NCI-H1436 (cell line): ENCODE measurements at regions not wholly inside any gene's neighbourhood (a gene's known extent, or its start where the extent isn't known, plus 50 kb on each side); places are given as distances from the start of the nearest gene placed in this dataset.
"Not testable (repeated sequence)": the region's sequence is repeated elsewhere in the genome, so short reads cannot be mapped to it uniquely, and the experiment has no call there.

ENCODE experiments used
- DNase-seq: peaks from one replicate; lab custom pipeline; 2025; lab: John Stamatoyannopoulos, UW

DNA sequence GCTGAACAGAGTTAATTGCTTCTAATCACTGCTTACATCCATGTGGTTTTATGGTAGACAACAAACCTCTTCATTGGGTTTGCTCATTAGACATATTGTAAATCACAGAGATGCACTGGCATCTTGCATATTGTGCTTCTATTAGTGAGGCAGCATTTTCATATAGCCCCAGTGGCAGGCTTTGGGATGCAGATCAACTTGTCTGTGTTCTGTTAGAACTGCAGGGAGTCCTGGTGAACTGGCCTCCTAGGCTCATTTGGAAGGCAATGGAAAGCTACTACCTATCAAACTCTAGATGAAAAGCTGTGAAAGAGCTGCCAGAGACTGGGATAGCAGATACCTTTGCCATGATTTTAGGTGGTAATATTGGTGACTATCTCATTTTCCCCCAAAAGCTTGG is 108.8 kb downstream of the NAA11 start:
- DNase-seq, result no peak

DNA sequence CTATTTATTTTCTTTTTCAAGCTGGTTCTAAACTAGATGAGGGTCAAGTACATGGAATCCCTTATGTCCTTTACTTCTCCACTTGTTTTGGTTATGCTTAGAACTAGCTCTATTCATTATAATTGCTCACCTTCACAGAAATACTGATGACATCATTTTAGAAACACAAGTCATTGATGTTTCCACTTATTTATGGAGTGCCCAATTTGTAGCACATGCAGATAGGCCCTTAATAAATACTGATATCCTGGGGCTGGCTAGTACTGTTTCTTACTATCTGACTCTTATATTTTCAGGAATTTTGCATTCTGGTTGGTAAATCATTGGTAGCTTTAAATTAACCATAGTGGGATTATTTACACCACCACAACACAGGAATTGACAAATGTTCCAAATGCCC is 112.2 kb downstream of the NAA11 start:
- DNase-seq, result no peak

DNA sequence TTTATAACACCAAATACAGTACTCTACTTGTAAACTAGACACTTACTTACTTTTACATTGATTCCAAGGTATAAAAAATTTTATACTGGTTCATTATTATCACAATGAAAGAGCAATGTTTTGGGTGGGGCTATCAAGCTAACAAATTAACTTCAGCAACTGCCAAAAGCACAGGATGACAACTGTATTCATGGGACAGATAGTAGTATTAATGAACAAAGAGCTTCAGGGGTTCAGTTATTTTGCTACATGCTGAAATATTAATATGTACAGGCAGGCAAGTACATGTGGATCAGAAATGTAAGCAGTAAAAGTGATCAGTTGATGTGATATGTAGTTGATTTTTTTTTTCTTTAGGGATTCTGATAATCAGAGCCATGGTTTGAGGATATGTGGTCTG is 112.9 kb downstream of the NAA11 start:
- no peak for DNase-seq

DNA sequence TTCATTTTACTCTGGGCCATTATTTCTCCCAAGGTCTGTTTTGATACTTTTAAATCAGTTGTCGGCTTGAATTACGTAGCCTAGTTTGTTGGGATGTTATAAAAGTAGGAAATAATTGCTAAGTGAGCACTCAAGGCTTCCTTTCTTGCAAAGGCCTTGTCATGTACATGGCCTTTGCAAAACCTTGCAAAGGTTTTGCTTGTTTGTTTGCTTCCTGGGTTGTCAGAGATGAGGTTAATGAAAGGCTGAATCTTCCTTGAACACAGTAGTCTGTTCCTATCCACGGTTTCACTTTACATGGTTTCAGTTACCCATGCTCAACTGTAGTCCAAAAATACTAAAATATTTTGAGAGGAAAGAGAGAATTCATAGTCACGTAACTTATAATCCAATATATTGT is 113.5 kb downstream of the NAA11 start:
- DNase-seq, result no peak

DNA sequence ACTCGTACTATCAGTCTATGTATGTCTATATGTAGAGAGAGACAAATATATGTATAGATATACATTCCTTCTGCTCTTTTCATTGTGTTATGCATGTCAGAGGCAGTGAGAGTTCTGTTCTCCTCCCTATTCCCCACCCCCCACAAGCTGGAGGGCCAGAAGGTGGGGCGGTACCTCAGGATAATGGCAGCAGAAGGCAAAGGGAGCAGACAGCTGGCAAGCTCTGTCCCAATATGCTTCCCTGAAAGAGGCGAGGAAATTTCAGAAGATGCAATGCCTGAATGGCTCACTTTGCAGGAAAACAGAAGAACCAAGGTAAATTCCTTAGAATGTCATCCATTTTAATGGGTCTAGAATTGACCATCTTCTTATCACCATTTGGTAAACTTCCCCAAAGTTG is 114.4 kb downstream of the NAA11 start:
- no peak for DNase-seq

DNA sequence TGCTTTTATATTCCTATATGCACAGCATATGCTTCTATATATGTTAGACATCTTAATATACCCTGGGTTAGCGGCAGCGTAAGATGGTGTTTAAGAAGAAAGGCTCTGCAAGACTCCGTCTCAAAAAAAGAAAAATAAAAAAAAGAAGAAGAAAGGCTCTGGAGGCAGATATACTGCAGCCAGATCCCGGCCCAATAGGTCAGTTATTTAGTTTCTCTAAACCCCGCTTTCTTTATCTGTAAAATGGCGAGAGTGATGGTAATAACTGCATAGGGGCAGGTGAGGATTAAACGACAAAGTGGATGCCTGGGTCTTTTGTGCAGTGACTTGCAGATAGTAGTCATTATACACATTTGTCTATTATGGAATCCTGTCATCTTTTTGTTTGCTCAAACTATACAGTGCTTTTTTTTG is 115.2 kb downstream of the NAA11 start:
- no peak for DNase-seq

DNA sequence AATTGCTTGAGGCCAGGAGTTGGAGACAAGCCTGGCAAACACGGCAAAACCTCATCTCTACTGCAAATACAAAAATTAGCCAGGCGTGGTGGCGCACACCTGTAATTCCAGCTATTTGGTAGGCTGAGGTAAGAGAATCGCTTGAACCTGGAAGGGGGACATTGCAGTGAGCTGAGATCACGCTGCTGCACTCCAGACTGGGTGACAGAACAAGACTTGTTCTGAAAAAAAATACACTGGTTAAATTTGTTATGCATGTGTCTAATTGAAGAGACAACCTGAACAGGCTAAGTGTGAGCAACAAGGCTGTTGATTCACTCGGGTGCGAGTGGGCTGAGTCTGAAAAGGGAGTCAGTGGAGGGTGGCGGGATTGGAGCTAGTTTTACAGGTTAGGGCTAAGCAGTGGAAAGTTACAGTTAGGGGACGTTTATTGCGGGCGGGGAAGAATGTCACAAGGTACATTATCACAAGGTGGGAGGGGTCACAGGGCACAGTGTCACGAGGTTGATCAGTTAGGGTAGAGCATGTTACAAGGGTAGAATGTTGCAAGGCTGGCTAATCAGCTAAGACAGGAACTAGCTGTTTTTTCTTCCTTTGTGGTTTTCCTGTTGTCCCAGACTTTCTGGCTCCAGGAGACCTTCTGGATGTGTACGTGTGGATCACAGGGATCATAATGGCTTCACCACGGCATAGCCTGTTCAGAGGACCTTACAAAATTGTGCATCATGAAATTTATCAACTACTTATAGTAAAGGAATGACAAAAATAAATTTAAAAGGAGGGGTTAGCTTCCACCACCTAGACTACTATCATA is 115.8 kb downstream of the NAA11 start:
- DNase-seq, result no peak

DNA sequence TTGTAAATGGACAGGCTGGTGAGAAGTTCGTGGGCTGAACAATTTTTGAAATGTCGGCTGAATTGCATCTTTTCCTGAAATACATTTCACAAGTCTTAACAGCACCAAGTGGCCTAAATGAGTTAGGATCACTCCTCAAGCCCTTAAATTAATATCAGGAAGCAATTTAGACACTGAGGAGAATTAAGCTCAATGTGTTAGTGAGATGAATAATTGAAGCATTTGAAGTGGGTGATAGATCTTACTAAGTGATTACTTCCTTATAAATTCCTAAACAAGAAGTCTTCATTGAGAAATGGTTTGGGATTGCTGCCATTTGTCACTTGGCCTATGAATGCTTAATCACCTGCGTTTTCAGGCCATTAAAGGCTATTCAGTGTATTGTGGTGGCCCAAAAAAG is 116.8 kb downstream of the NAA11 start:
- no peak for DNase-seq

DNA sequence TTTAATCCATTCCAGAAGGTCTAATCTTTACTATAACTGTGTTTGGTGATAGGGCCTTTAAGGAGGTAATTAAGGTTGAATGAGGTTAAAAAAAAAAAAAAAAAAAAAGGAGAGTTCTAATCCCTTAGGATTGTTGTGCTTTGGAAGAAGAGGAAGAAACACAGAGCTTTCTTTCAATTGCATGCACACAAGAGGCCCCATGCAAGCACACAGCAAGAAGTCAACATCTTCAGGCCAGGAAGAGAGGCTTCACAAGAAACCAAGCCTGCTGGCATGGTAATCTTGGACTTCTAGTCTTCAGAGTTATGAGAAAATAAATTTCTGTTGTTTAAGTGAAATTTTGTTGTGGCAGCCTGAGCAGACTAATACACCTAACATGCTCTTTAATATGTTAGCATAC is 118.6 kb downstream of the NAA11 start:
- no peak for DNase-seq

DNA sequence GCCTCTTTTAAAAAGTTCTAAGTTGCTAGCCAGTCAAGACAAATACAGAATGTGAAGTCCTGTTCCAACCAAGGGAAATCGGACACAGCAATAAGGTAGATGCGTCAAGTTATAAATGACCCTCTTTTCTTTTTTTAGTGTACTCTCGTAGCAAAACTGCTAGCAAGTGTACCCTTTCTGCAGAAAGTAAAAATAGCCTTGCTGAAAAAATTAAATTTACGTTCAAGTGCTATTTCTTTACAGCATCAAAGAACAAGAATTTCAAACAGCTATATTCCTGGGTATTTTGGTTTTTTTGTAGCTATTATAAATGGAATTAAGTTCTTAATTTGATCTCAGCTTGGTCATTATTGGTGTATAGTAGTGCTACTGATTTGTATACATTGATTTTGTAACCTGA is 119.2 kb downstream of the NAA11 start:
- DNase-seq, result no peak

DNA sequence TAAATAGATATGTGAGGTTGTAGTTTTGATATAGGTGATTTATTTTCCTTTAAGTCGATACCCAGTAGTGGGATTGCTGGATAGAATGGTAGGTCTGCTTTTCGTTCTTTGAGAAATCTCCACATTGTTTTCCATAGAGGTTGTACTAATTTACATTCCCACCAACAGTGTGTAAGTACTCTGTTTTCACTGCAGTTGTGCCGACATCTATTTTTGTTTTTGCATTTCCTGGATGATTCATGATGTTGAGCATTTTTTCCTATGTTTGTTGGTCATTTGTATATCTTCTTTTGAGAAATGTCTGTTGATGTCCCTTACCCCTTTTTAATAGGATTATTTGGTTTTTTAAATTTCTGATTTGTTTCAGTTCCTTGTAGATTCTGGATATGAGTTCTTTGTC is 120.7 kb downstream of the NAA11 start:
- DNase-seq, result no peak

DNA sequence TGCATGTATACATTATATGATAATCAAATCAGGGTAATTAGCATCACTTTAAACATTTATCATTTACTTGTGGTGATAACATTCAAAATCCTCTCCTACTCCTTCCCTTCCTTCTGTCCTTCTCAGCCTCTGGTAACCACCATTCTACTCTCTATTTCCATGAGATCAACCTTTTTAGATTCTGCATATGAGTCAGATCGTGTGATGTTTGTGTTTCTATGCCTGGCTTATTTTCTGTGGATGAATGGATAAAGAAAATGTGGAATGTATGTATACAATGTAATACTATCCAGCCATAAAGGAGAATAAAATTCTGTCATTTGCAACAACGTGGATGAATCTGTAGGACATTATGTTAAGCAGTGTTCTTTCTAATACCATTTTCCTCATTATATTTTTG is 123.9 kb downstream of the NAA11 start:
- DNase-seq, result no peak

DNA sequence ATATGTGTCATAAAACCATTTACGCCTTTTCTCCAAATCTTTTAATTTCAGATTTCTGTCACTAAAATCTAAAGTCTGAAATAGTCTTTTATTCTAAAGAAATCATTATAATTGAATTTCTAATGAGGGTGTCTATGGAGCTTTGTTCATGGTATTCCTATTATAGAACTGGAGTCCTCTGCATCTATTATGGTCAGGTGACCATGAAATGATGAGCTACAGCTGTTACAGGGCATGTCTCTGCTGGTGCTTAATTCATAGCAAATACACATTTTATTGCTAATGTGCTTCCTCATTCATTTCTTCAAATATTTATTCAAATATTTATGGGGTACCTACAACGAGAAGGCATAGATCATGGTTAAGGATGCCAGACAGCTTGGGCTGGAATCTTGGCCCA is 126.1 kb downstream of the NAA11 start:
- DNase-seq, result peak; percentile 55

DNA sequence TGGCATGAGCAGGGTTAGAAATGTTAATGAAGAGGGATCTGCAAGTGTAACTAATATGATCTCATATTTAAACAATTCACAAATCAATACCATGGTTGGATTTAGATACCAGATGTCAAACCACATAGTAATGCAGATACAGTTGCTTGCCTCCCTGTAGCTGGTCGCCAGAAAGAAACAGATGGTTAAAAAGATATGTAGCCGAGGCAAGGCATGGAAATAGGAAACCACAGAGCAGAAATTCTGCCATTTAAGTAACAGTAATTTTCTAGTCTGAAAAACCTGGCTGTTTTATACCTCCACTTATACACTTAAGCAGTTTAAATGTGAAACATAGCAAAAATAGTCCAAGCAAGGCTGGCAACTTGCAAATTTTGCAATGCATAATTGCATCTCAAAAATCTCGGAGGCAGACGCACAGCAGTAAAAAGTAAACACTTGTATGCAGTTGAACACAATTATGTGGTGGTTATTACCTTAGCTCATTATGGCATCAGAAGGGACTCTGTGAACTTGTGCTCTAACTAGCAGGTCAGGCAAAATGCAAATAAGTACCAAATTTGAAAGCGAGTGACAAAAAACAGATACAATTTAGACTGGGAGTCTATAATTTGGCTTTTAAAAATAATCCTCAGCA is 126.8 kb downstream of the NAA11 start:
- DNase-seq, result peak; percentile 86

DNA sequence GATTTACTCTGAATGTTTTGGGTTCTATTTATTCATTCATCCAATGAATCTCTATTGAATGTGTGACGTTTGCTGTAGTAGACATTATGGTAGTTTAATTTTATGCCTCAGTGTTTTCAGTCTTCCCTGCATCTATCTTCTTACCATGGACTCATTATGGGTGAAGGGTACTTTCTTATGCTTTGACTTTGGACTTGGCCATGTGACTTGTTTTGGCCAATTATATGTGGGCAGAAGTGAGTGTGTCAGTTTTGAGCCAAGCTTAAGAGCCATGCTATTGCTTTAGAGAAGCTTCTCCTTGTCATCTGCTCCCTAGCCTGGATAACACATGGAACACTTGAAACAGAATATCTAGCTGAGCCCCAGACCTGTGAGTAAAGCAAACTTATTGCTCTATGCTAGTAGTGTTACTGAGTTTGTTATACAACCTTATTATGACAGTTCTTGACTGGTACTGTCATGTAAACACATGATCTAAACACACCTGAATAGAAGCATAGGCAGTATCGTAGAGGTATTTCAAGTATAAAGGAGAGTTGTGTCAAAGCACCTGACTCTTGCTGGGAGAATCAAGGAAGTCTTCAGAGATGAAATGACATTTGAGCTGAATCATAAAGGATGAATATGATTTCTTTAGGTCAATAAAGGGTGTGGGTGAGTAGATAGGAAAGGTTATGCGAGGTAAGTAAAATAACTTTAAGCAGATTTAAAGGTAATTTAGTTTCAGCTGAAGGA is 128.4 kb downstream of the NAA11 start:
- DNase-seq, result no peak

DNA sequence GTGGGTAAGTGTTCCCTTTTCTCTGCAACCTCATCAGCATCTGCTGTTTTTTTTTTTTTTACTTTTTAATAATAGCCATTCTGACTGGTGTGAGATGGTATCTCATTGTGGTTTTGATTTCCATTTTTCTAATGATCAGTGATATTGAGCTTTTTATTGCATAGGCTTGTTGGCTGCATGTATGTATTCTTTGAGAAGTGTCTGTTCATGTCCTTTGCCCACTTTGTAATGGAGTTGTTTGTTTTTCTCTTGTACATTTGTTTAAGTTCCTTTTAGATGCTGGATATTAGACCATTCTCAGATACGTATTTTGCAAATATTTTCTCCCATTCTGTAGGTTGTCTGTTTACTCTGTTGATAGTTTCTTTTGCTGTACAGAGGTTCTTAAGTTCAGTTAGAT is 134.6 kb downstream of the NAA11 start:
- DNase-seq, result not testable (repeated sequence)

DNA sequence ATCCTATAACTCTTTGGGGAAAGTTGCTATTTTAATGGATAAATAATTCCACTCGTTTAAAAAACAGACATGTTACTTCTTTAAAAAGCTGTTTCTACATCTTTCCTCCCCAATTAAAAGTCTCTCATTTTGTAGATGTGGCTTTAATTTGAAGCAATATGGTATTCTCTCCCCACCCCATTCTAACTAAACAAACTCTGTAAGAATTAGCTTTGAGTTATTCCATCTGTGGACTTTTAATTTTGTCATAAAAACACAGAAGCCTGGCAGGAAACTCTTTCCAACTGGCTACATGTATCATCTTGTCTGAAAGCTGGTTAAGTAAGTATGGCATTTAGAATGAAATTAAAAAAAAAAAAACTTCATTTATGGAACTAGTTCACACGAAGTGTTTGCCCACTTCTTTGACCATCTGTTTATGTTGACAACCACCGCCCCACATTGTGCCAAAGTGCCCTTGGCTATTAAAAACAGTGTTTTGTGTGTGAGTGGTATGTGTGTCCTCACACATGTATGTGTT is 140.3 kb downstream of the NAA11 start:
- DNase-seq, result no peak

DNA sequence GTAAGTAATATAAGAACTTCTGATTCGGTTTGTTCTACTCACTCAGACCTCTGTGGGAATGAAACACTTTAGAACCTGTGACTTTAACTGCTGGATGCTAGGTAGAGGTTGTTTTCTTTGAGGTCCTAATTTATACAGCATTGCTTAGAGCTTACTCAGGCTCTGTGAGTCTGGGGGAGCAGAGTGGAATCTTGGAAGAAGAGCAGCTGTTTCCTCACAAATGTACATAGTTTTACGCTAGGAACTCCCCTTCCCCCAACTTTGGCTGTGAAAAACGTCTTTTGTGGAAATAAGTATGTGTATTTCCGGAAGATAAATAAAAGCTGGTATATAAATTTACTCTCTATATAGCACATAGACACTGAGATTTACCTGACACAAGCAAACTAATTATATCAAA is 141.4 kb downstream of the NAA11 start:
- DNase-seq, result no peak

DNA sequence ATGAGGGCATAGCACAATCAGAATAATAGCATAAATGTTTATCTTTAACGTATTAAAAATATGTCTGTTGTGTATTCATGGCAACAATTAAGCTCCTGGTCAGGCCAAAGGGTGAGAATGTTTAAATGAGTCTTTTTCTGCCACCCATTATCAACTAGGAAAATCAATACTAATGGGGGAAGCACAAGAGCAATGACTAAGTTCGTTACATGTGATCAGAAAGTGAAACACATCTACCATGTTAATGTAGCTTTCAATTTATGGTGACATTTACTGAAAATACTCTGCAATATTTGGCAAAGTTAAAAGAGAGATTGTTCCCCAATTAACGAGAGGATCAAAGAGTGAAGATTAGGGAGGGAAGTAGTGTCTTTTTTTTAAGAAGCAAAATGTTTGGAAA is 143.7 kb downstream of the NAA11 start:
- no peak for DNase-seq

DNA sequence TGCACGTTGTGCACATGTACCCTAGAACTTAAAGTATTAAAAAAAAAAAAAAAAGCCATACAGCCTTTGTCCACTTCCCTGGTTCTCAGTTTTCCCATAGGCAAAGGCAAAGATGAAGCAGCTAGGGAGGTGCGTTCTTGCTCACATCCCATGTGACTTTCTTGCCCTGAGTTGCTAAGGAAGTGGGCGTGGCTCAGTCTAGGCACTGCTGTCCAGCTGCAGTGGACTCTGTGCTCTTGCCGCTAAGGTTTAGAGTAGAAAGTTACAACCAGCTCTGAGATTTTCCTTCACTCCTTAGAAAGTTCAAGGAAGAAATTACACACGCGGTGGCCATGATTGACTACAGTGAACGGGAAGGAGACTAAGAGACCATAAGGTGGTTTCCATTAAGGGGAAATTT is 144.7 kb downstream of the NAA11 start:
- DNase-seq, result no peak

DNA sequence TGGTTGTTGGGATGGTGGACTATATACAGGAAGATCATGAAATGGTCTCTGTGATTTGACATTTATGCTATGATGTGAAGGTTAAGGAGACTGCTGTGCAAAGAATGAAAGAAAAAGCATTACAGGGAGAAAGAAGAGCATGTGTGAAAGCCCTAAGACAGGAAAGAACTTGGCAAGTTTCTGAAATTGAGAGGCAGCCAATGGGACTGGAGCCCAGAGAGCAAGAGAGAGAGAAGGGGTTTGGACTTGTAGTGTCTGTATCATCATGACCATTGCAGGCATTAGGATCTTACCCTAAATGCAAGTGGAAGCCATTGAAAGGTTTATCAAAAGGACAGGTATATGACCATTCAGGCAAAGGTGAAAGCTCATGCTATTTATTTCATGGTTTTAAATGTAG is 147.1 kb downstream of the NAA11 start:
- no peak for DNase-seq

DNA sequence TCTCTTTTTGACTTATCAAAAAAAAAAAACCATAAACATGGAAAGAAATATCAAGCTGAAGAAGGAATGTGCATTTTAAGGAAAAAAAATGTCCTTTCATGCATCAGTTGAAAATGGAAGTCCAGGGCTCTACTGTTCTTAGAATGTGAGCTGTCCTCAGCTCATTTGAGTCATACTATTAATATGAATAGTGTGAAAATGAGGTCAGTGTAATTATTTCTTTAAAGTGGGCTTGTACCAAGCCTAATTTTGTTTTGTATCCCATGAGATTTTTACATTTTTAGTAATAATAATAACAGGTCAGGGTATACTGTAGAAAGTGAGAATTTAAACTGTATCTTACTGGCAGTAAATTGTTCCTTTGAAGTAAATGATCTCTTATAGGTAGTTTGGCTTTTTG is 148.5 kb downstream of the NAA11 start:
- no peak for DNase-seq

DNA sequence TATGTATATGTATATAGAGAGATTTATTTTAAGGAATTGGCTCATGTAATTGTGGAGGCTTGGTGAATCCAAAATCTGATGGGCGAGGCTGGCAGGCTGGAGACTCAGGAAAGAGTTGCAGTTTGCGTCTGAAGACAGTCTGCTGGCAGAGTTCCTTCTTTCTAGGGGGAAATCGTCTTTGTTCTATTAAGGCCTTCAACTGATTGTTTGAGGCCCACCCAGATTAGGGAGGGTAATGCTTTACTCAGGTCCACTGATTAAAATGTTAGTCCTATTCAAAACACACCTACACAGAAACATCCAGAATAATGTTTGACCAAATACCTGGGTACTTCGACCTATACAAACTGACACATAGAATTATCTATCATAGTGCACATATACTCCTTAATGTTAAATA is 149.5 kb downstream of the NAA11 start:
- no peak for DNase-seq
